HL-60 (cell line): ENCODE measurements at regions not wholly inside any gene's neighbourhood (a gene's known extent, or its start where the extent isn't known, plus 50 kb on each side); places are given as distances from the start of the nearest gene placed in this dataset.
"Not testable (repeated sequence)": the region's sequence is repeated elsewhere in the genome, so short reads cannot be mapped to it uniquely, and the experiment has no call there.

Experiments used
- DNase-seq, 2 experiments: peaks; one replicate each; pipeline ENCODE4 v3.0.0-alpha.2; 2010 to 2020; ENCODE audit warnings: low read depth in 1 of 2, low spot score in 1 of 2
- H3K27ac ChIP-seq: fragments of 250-450 bp; sonication (Bioruptor Pico); replicated peaks from 2 replicates; pipeline ENCODE4 v1.5.1; 2020; ENCODE audit warnings: mild to moderate bottlenecking, moderate library complexity
- H3K27me3 ChIP-seq: fragments of 250-450 bp; sonication (Bioruptor Pico); 2 replicates; pipeline ENCODE4 v1.5.1; 2021; ENCODE audit warnings: mild to moderate bottlenecking, moderate library complexity; ENCODE audit not compliant: insufficient read depth, poor library complexity, severe bottlenecking
- H3K4me3 ChIP-seq: replicated peaks from 2 replicates; pipeline ENCODE4 v1.5.1; 2011; ENCODE audit warnings: mild to moderate bottlenecking, control low read depth, low read length; ENCODE audit not compliant: insufficient read depth
- CTCF ChIP-seq: IDR thresholded peaks from one replicate; pipeline ENCODE4 v1.5.1; 2011; ENCODE audit warnings: low read length, control low read depth, inconsistent platforms; ENCODE audit not compliant: insufficient read depth
- GABPA ChIP-seq: IDR thresholded peaks from 2 replicates; pipeline ENCODE4 v1.6.1; 2012; ENCODE audit warnings: low read depth
- POLR2AphosphoS5 ChIP-seq: IDR thresholded peaks from 2 replicates; pipeline ENCODE4 v1.6.1; 2012; ENCODE audit warnings: low read depth
- REST ChIP-seq: IDR thresholded peaks from 2 replicates; pipeline ENCODE4 v1.6.1; 2012; ENCODE audit warnings: low read depth; ENCODE audit not compliant: insufficient replicate concordance
- SPI1 ChIP-seq: IDR thresholded peaks from 2 replicates; pipeline ENCODE4 v1.6.1; 2012; ENCODE audit warnings: low read depth, mild to moderate bottlenecking, borderline replicate concordance

DNA sequence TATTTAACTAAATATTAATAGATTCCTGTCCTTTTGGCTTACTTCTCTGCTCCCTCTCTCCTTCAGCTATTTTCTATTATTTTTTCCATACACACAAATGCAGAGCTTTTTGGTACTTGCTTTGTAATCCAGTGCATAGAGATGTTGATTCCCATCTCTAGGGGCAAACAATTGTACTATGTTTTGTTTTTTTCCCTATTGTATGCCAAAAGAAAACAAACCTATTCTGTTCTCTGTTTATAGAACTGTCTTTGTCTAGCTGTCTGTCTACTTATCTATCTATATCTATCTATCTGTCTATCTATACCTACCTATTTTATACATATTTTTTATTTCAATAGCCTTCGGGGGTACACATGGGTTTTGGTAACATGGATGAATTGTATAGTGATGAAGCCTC is 121.6 kb upstream of the LIFR start:
- DNase-seq: no peak
- Histone ChIP-seq H3K27me3 (no peaks in the 10 kb centered on the region), H3K27ac (no peak overlapping the region), H3K4me3 (no peak overlapping the region)
- TF ChIP-seq CTCF: no peak
- TF ChIP-seq SPI1: no peak
- no peak for TF ChIP-seq REST
- TF ChIP-seq GABPA: no peak
- no peak for TF ChIP-seq POLR2AphosphoS5

- H3K27me3 ChIP-seq, DNase-seq, H3K4me3 ChIP-seq, H3K27ac ChIP-seq: not testable (repeated sequence)
Observed at GRCh38 chr5:38678697-38679096, 122.3 kb upstream of the LIFR start.

GRCh38 chr5:38680094-38680825 is 123.8 kb upstream of the LIFR start:
- no peak overlapping the region for H3K27ac ChIP-seq
- H3K4me3 ChIP-seq: no peak overlapping the region
- DNase-seq: no peak
- H3K27me3 ChIP-seq: no peaks in the 10 kb centered on the region
- no peak for TF ChIP-seq GABPA
- TF ChIP-seq SPI1: no peak
- no peak for TF ChIP-seq REST
- no peak for TF ChIP-seq CTCF

- Histone ChIP-seq H3K27ac (no peak overlapping the region), H3K4me3 (no peak overlapping the region), H3K27me3 (no peaks in the 10 kb centered on the region)
- TF ChIP-seq SPI1: no peak
- TF ChIP-seq REST: no peak
- no peak for TF ChIP-seq GABPA
- TF ChIP-seq CTCF: no peak
- TF ChIP-seq POLR2AphosphoS5: no peak
- no peak for DNase-seq
Observed at GRCh38 chr5:38681029-38681706, 124.7 kb upstream of the LIFR start.
